ENCODE measurements at regions not wholly inside any gene's neighbourhood (a gene's known extent, or its start where the extent isn't known, plus 50 kb on each side); places are given as distances from the start of the nearest gene placed in this dataset.

DNA sequence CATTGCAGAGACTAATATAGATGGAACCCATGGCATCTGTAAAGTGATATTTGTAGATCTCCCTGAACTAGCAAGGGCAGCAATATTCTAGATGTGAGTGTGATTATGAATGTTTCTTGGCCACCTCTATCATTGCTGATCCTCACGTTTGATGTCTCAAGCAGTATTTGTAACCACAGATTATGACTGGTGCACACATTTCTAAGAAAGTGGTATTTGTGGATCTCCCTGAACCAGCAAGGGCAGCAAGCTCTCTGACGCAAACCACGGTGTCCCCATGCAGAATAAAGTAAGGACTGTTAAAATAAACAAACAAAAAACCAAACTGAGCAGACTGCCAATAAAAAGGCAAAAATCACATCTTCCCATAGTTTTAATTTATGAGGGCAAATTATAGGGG lies 301.3 kb downstream of the CSNK1G3 start:
- Histone ChIP-seq H3K4me3 (ENCODE audit: low read depth, low read length) (no peak overlapping the region), H3K27ac (ENCODE audit: extremely low read depth, low read depth, low read length) (no peak overlapping the region), H3K9me3 (ENCODE audit: control insufficient read depth, insufficient read depth, low read depth, low read length) (no peaks in the 10 kb centered on the region), H3K4me1 (ENCODE audit: control insufficient read depth, insufficient read depth, low read length) (peaks cover 42% of the 10 kb centered on the region), H3K36me3 (ENCODE audit: control insufficient read depth in 2 of 2, insufficient read depth in 1 of 2, low read length in 2 of 2) (no peaks in the 10 kb centered on the region)
- TF ChIP-seq, protein P1, sequence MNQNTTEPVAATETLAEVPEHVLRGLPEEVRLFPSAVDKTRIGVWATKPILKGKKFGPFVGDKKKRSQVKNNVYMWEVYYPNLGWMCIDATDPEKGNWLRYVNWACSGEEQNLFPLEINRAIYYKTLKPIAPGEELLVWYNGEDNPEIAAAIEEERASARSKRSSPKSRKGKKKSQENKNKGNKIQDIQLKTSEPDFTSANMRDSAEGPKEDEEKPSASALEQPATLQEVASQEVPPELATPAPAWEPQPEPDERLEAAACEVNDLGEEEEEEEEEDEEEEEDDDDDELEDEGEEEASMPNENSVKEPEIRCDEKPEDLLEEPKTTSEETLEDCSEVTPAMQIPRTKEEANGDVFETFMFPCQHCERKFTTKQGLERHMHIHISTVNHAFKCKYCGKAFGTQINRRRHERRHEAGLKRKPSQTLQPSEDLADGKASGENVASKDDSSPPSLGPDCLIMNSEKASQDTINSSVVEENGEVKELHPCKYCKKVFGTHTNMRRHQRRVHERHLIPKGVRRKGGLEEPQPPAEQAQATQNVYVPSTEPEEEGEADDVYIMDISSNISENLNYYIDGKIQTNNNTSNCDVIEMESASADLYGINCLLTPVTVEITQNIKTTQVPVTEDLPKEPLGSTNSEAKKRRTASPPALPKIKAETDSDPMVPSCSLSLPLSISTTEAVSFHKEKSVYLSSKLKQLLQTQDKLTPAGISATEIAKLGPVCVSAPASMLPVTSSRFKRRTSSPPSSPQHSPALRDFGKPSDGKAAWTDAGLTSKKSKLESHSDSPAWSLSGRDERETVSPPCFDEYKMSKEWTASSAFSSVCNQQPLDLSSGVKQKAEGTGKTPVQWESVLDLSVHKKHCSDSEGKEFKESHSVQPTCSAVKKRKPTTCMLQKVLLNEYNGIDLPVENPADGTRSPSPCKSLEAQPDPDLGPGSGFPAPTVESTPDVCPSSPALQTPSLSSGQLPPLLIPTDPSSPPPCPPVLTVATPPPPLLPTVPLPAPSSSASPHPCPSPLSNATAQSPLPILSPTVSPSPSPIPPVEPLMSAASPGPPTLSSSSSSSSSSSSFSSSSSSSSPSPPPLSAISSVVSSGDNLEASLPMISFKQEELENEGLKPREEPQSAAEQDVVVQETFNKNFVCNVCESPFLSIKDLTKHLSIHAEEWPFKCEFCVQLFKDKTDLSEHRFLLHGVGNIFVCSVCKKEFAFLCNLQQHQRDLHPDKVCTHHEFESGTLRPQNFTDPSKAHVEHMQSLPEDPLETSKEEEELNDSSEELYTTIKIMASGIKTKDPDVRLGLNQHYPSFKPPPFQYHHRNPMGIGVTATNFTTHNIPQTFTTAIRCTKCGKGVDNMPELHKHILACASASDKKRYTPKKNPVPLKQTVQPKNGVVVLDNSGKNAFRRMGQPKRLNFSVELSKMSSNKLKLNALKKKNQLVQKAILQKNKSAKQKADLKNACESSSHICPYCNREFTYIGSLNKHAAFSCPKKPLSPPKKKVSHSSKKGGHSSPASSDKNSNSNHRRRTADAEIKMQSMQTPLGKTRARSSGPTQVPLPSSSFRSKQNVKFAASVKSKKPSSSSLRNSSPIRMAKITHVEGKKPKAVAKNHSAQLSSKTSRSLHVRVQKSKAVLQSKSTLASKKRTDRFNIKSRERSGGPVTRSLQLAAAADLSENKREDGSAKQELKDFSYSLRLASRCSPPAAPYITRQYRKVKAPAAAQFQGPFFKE (tag by site-specific recombination; IDR thresholded peaks at IDR 0.05; ENCODE audit: borderline replicate concordance), result no peak
- no peak for TF ChIP-seq ZNF426 (tag by site-specific recombination; IDR thresholded peaks at IDR 0.05)
- peak; percentile 43; the same call in 1 of the 2 replicates for TF ChIP-seq FEZF1 (tag by site-specific recombination; IDR thresholded peaks at IDR 0.05)
- TF ChIP-seq ZBTB1 (tag by site-specific recombination; IDR thresholded peaks at IDR 0.05), result no peak
- no peak for TF ChIP-seq ZNF211 (tag by site-specific recombination; IDR thresholded peaks at IDR 0.05; ENCODE audit: low read depth)
- TF ChIP-seq ZNF791 (tag by site-specific recombination; IDR thresholded peaks at IDR 0.05), result no peak
- ChIA-PET POLR2A (no interaction called here), CTCF (interaction anchor here (0.6 kb wide), 1 partner anchor 17 kb away, joined by 3 read pairs; no protein-coding TSS in a partner anchor)

GRCh38 chr5:123811831-123812230 lies 299.9 kb downstream of the CSNK1G3 start:
- Histone ChIP-seq H3K4me3 (ENCODE audit: low read depth, low read length) (no peak overlapping the region), H3K9me3 (ENCODE audit: control insufficient read depth, insufficient read depth, low read depth, low read length) (no peaks in the 10 kb centered on the region), H3K4me1 (ENCODE audit: control insufficient read depth, insufficient read depth, low read length) (peaks cover 56% of the 10 kb centered on the region), H3K36me3 (ENCODE audit: control insufficient read depth in 2 of 2, insufficient read depth in 1 of 2, low read length in 2 of 2) (no peaks in the 10 kb centered on the region), H3K27ac (ENCODE audit: extremely low read depth, low read depth, low read length) (no peak overlapping the region)
- POLR2A ChIA-PET, result no interaction called here
- TF ChIP-seq KLF10 (tag by site-specific recombination; IDR thresholded peaks at IDR 0.05), result no peak
- no peak for TF ChIP-seq ZNF701 (tag by site-specific recombination; IDR thresholded peaks at IDR 0.05)
- peak; percentile 43; the same call in 1 of the 2 replicates for TF ChIP-seq SCRT2 (tag by site-specific recombination; IDR thresholded peaks at IDR 0.05)
- CTCF ChIA-PET, result no interaction called here

DNA sequence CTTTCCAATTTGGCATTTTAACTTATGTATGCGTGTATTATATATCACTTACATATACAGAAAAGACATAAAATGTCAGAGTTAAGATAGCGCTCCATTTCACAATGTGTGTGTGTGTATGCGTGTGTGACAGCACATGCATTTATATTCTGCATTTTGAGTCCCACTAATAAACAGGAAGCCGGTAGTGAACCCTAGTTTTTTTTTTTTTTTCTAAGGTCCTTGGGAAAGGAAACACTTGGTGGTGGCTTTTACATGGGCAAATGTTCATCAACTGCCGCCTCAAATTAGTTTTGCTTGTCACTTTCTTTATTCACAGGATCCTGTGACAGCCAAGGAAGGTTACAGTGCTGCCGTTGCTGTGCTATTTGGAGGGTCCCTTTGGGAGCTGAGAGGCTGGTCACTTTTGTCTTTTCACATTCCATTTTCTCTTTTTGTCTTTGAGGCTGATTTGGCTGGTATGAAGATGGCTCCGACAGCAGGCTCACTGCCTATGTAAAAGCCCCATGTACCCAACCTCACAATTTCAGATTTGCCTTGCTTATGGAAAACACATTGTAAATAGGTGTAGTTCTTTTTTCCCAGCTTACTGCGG lies 298.9 kb downstream of the CSNK1G3 start:
- H3K9me3 ChIP-seq (ENCODE audit: control insufficient read depth, insufficient read depth, low read depth, low read length), result no peaks in the 10 kb centered on the region
- H3K36me3 ChIP-seq (ENCODE audit: control insufficient read depth in 2 of 2, insufficient read depth in 1 of 2, low read length in 2 of 2), result no peaks in the 10 kb centered on the region
- POLR2A ChIA-PET, result no interaction called here
- CTCF ChIA-PET, result no interaction called here
- no peak overlapping the region for H3K4me3 ChIP-seq (ENCODE audit: low read depth, low read length)
- no peak overlapping the region for H3K27ac ChIP-seq (ENCODE audit: extremely low read depth, low read depth, low read length)
- TF ChIP-seq KLF16 (tag by site-specific recombination; IDR thresholded peaks at IDR 0.05), result no peak
- peaks cover 57% of the 10 kb centered on the region for H3K4me1 ChIP-seq (ENCODE audit: control insufficient read depth, insufficient read depth, low read length)

DNA sequence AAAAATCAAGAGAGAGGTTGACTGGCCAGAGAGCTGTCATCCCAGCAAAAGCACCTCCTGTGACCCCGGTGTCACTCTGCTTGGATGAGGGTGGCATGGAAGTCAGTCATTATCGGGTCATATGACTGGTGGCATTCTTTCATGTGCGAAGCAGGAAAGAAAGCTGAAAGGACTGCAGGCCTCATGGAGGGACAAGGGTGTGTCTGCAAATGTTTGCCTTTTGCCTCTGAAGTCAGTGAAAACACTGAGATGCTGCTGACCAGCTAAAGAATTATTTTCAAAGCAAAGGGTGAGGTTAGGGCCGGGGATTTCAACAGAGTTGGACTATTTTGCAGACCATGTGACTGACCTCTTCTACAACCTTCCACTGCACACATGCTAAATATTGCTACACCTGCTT lies 298.3 kb downstream of the CSNK1G3 start:
- no peaks in the 10 kb centered on the region for H3K9me3 ChIP-seq (ENCODE audit: control insufficient read depth, insufficient read depth, low read depth, low read length)
- ChIA-PET POLR2A (no interaction called here), CTCF (interaction anchor here (0.7 kb wide), 1 partner anchor 70 kb away, joined by 4 read pairs; no protein-coding TSS in a partner anchor)
- H3K36me3 ChIP-seq (ENCODE audit: control insufficient read depth in 2 of 2, insufficient read depth in 1 of 2, low read length in 2 of 2), result no peaks in the 10 kb centered on the region
- H3K27ac ChIP-seq (ENCODE audit: extremely low read depth, low read depth, low read length), result peak overlapping the region; percentile 64
- H3K4me3 ChIP-seq (ENCODE audit: low read depth, low read length), result no peak overlapping the region
- peaks cover 52% of the 10 kb centered on the region for H3K4me1 ChIP-seq (ENCODE audit: control insufficient read depth, insufficient read depth, low read length)
- no peak for TF ChIP-seq ZNF16 (tag by site-specific recombination; IDR thresholded peaks at IDR 0.05; ENCODE audit: low read depth)
- TF ChIP-seq ZBTB48 (tag by site-specific recombination; IDR thresholded peaks at IDR 0.05), result peak; percentile 41; the same call in 1 of the 2 replicates
- no peak for TF ChIP-seq YY1 (tag by site-specific recombination; IDR thresholded peaks at IDR 0.05)
- TF ChIP-seq ZNF558 (tag by site-specific recombination; IDR thresholded peaks at IDR 0.05), result no peak
- no peak for TF ChIP-seq ZSCAN16 (tag by site-specific recombination; IDR thresholded peaks at IDR 0.05)
- TF ChIP-seq ZNF132 (tag by site-specific recombination; IDR thresholded peaks at IDR 0.05; ENCODE audit: borderline replicate concordance), result no peak
- 0 out of 2 replicates have a peak, but pooled peaks have one; percentile 1 for TF ChIP-seq ZNF366 (tag by site-specific recombination; conservative IDR thresholded peaks at IDR 0.05)
- TF ChIP-seq ZNF596 (tag by site-specific recombination; IDR thresholded peaks at IDR 0.05), result 0 out of 2 replicates have a peak, but pooled peaks have one; percentile 2
- TF ChIP-seq ZNF704 (tag by site-specific recombination; IDR thresholded peaks at IDR 0.05), result no peak

All from HEK293 (cell line).